ENCODE measurements at regions not wholly inside any gene's neighbourhood (a gene's known extent, or its start where the extent isn't known, plus 50 kb on each side); places are given as distances from the start of the nearest gene placed in this dataset.

DNA sequence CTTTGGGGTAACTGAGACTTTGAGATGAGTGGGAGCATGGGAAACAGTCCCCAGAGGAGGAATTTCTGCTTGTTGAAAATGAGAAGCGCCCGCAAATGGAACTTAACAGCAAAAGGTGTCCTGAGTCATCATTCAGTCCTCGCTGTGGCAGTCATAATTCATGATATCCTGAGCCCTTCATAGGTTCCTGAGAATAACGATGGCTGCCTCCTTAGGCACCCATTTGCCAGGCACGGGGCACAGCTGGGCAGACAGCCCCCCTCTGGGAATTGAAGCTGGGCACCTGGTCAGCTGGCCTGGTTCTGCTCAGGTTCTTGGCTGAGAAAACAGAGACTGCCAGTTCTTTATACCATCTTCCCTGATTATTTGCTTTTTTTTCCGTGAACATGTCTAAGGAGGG is 69.8 kb upstream of the EGFLAM start:
- H3K9ac ChIP-seq (ENCODE audit: insufficient read depth, low read length, poor library complexity, severe bottlenecking), result no peak overlapping the region
- no peak overlapping the region for H2AFZ ChIP-seq (ENCODE audit: insufficient read depth, low read depth, low read length, poor library complexity, severe bottlenecking)
- H4K20me1 ChIP-seq (ENCODE audit: insufficient read depth, low read length), result no peaks in the 10 kb centered on the region
- Mint-ChIP-seq H3K27me3 (ENCODE audit: low read depth in 3 of 3) (peaks cover 1 to 10% (median 8%) of the 10 kb centered on the region in 3 donors), H3K36me3 (no peaks in the 10 kb centered on the region), H3K27ac (no peak overlapping the region), H3K4me3 (no peak overlapping the region), H3K9me3 (peaks cover 0 to 3% (median 0%) of the 10 kb centered on the region in 7 donors), H3K4me1 (peaks cover 4% of the 10 kb centered on the region)
- intact Hi-C loops (cut with micrococcal nuclease), result no loop called here
- no peak overlapping the region for H3K4me2 ChIP-seq (replicated peaks; ENCODE audit: extremely low read depth, low read length, poor library complexity, severe bottlenecking)
- H3K27me3 ChIP-seq (ENCODE audit: control insufficient read depth in 2 of 2, insufficient read depth in 2 of 2, low read length in 2 of 2), result no peaks in the 10 kb centered on the region
- WGBS (ENCODE audit: insufficient coverage), result 54% methylated on average over 5 of the region's 6 CpGs
- TF ChIP-seq, protein P1, sequence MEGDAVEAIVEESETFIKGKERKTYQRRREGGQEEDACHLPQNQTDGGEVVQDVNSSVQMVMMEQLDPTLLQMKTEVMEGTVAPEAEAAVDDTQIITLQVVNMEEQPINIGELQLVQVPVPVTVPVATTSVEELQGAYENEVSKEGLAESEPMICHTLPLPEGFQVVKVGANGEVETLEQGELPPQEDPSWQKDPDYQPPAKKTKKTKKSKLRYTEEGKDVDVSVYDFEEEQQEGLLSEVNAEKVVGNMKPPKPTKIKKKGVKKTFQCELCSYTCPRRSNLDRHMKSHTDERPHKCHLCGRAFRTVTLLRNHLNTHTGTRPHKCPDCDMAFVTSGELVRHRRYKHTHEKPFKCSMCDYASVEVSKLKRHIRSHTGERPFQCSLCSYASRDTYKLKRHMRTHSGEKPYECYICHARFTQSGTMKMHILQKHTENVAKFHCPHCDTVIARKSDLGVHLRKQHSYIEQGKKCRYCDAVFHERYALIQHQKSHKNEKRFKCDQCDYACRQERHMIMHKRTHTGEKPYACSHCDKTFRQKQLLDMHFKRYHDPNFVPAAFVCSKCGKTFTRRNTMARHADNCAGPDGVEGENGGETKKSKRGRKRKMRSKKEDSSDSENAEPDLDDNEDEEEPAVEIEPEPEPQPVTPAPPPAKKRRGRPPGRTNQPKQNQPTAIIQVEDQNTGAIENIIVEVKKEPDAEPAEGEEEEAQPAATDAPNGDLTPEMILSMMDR (IDR thresholded peaks at IDR 0.05), result no peak
- no peaks in the 10 kb centered on the region for H3K79me2 ChIP-seq (ENCODE audit: insufficient read depth, low read length)
- H3K36me3 ChIP-seq (replicated peaks in 1 of 2; ENCODE audit: control insufficient read depth in 1 of 2, insufficient read depth in 2 of 2, low read length in 2 of 2), result no peaks in the 10 kb centered on the region
- H3K9me3 ChIP-seq (replicated peaks in 1 of 2; ENCODE audit: control insufficient read depth in 1 of 2, insufficient read depth in 1 of 2, low read length in 2 of 2), result no peaks in the 10 kb centered on the region
- no peak overlapping the region for H3K27ac ChIP-seq (ENCODE audit: low read depth in 1 of 2, low read length in 2 of 2)
- no peak for DNase-seq
- no peak overlapping the region for H3K4me3 ChIP-seq (replicated peaks in 1 of 3; ENCODE audit: low read depth in 2 of 3, low read length in 3 of 3)
- no peaks in the 10 kb centered on the region for H3K4me1 ChIP-seq (ENCODE audit: control insufficient read depth in 1 of 2, insufficient read depth in 2 of 2, low read length in 2 of 2)

DNA sequence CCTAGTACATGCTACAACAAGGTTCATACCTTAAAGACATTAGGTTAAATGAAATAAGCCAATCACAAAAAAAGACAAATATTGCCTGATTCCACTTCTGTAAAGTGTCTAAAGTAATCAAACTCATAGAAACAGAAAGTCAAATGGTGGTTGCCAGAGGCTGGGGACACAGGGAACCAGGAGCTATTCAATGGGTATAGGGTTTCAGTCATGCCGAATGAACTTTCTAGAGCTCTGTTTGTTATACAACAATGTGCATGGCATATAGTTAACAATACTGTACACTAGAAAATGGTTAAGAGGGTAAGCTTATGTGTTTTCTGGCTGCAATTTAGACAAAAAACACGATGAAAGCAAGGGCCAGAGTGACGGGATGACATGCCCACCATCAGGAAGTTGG is 70.8 kb upstream of the EGFLAM start:
- Mint-ChIP-seq H3K27me3 (ENCODE audit: low read depth in 3 of 3) (peaks cover 0 to 10% (median 5%) of the 10 kb centered on the region in 3 donors), H3K27ac (no peak overlapping the region), H3K36me3 (no peaks in the 10 kb centered on the region), H3K9me3 (peaks cover 0 to 3% (median 0%) of the 10 kb centered on the region in 7 donors), H3K4me1 (no peaks in the 10 kb centered on the region), H3K4me3 (no peak overlapping the region)
- WGBS (ENCODE audit: insufficient coverage), result 71% methylated on average over 1 of the region's 3 CpGs
- Histone ChIP-seq H3K4me3 (replicated peaks in 1 of 3; ENCODE audit: low read depth in 2 of 3, low read length in 3 of 3) (no peak overlapping the region), H3K36me3 (replicated peaks in 1 of 2; ENCODE audit: control insufficient read depth in 1 of 2, insufficient read depth in 2 of 2, low read length in 2 of 2) (no peaks in the 10 kb centered on the region), H3K4me1 (ENCODE audit: control insufficient read depth in 1 of 2, insufficient read depth in 2 of 2, low read length in 2 of 2) (no peaks in the 10 kb centered on the region), H3K27me3 (ENCODE audit: control insufficient read depth in 2 of 2, insufficient read depth in 2 of 2, low read length in 2 of 2) (no peaks in the 10 kb centered on the region), H4K20me1 (ENCODE audit: insufficient read depth, low read length) (no peaks in the 10 kb centered on the region), H2AFZ (ENCODE audit: insufficient read depth, low read depth, low read length, poor library complexity, severe bottlenecking) (no peak overlapping the region), H3K27ac (ENCODE audit: low read depth in 1 of 2, low read length in 2 of 2) (no peak overlapping the region), H3K9me3 (replicated peaks in 1 of 2; ENCODE audit: control insufficient read depth in 1 of 2, insufficient read depth in 1 of 2, low read length in 2 of 2) (no peaks in the 10 kb centered on the region), H3K4me2 (replicated peaks; ENCODE audit: extremely low read depth, low read length, poor library complexity, severe bottlenecking) (no peak overlapping the region), H3K9ac (ENCODE audit: insufficient read depth, low read length, poor library complexity, severe bottlenecking) (no peak overlapping the region), H3K79me2 (ENCODE audit: insufficient read depth, low read length) (no peaks in the 10 kb centered on the region)
- intact Hi-C loops (cut with micrococcal nuclease), result no loop called here
- TF ChIP-seq, protein P1 (IDR thresholded peaks at IDR 0.05), result no peak
- DNase-seq, result no peak

Measured in CD14-positive monocyte (primary cell).